ENCODE measurements at regions not wholly inside any gene's neighbourhood (a gene's known extent, or its start where the extent isn't known, plus 50 kb on each side); places are given as distances from the start of the nearest gene placed in this dataset.

- Histone ChIP-seq H3K9me3 (ENCODE audit: insufficient read depth, low read length) (no peaks in the 10 kb centered on the region), H4K20me1 (ENCODE audit: low read depth, low read length) (no peaks in the 10 kb centered on the region), H3K36me3 (ENCODE audit: low read length) (no peaks in the 10 kb centered on the region), H3K79me2 (ENCODE audit: insufficient read depth, low read length) (no peaks in the 10 kb centered on the region; the same call in 1 of the 2 replicates), H3K9ac (ENCODE audit: low read length) (peak overlapping the region; percentile 58), H2AFZ (ENCODE audit: low read depth, low read length, severe bottlenecking) (no peak overlapping the region), H3K4me2 (ENCODE audit: low read depth, low read length, poor library complexity, severe bottlenecking) (peak overlapping the region; percentile 91), H3K27me3 (ENCODE audit: low read length) (no peaks in the 10 kb centered on the region), H3K27ac (ENCODE audit: low read depth, low read length) (peak overlapping the region; percentile 96), H3K4me3 (ENCODE audit: insufficient read depth, low read length, poor library complexity, severe bottlenecking) (peak overlapping the region; percentile 55), H3K9me2 (replicated peaks; ENCODE audit: insufficient read depth, low read length) (no peaks in the 10 kb centered on the region), H3F3A (ENCODE audit: insufficient read depth) (peaks cover 26% of the 10 kb centered on the region)
- no peak for TF ChIP-seq EZH2phosphoT487 (conservative IDR thresholded peaks at IDR 0.05; ENCODE audit: low read length)
Observed at GRCh38 chr15:85329561-85330422, 50.6 kb upstream of the AKAP13 start.

Measured in SU-DHL-6 (cell line).